K562 (cell line): ENCODE measurements at regions not wholly inside any gene's neighbourhood (a gene's known extent, or its start where the extent isn't known, plus 50 kb on each side); places are given as distances from the start of the nearest gene placed in this dataset.

Experiments used
- ATAC-seq: fragments of 200-7000 bp; cut with Tn5 transposase; 3 replicates; pipeline ENCODE4 v1.9.1; 2020; ENCODE audit warnings: moderate library complexity
- BruUV-seq: library from RNA; stranded (reverse); fragments of 400-500 nt; replicated peaks from 2 replicates; lab custom pipeline; 2021; lab: Mats Ljungman, UMichigan
- CTCF ChIA-PET: fragments of 300-600 bp; formaldehyde crosslinking; extraction: SDS; loops from one replicate; lab custom pipeline; 2021; ENCODE audit warnings: low intra/inter-chr PET ratio; lab: Yijun Ruan, JAX
- POLR2A ChIA-PET: fragments of 300-600, 350-650 bp; sonication (Branson Sonifier 250); formaldehyde crosslinking; extraction: SDS; loops from one replicate; lab custom pipeline; 2021; ENCODE audit warnings: antibody characterized with exemption, inconsistent platforms; lab: Yijun Ruan, JAX
- DNase-seq, 4 experiments: peaks; one replicate each; pipeline versions ENCODE4 v3.0.0 to v3.0.0-alpha.2; 2011 to 2018; ENCODE audit warnings: low spot score in 3 of 4, mixed read lengths in 3 of 4; ENCODE audit errors: extremely low read depth in 1 of 4
- FAIRE-seq: peaks from 2 replicates; lab custom pipeline; 2011; peaks lifted over from hg19 to GRCh38; lab: Jason Lieb, UNC
- H2AFZ ChIP-seq: 2 replicates; pipeline ENCODE4 v1.6.0; 2011; ENCODE audit warnings: low read depth, low read length, control low read depth, inconsistent platforms
- H3K27ac ChIP-seq: fragments of 200-600 bp; 3 replicates; pipeline ENCODE4 v1.8.0; 2011; ENCODE audit warnings: low read depth, mild to moderate bottlenecking, control low read depth, inconsistent platforms, low read length, moderate library complexity, mixed read lengths; ENCODE audit errors: extremely low read depth
- H3K27me3 ChIP-seq, 2 experiments: fragments of 300-600 bp in 1 of 2; 2 replicates in 1 of 2; 3 replicates in 1 of 2; pipeline versions ENCODE4 v1.6.0 to v1.8.0; 2011; ENCODE audit warnings: inconsistent platforms in 2 of 2, low read length in 2 of 2, mild to moderate bottlenecking in 1 of 2, mixed read lengths in 1 of 2, moderate library complexity in 1 of 2; ENCODE audit not compliant: control insufficient read depth in 2 of 2, insufficient read depth in 2 of 2
- H3K36me3 ChIP-seq: fragments of 300-600 bp; 3 replicates; pipeline ENCODE4 v1.8.0; 2011; ENCODE audit warnings: mild to moderate bottlenecking, low read length, inconsistent platforms; ENCODE audit not compliant: control insufficient read depth, insufficient read depth
- H3K4me1 ChIP-seq, 2 experiments: fragments of 200-600 bp in 1 of 2; replicated peaks in 1 of 2; 2 replicates in 1 of 2; 3 replicates in 1 of 2; pipeline versions ENCODE4 v1.5.1 to v1.8.0; 2011; ENCODE audit warnings: inconsistent platforms in 2 of 2, low read length in 2 of 2, mild to moderate bottlenecking in 1 of 2, mixed read lengths in 1 of 2, moderate library complexity in 1 of 2; ENCODE audit not compliant: control insufficient read depth in 2 of 2, insufficient read depth in 2 of 2
- H3K4me2 ChIP-seq: 2 replicates; pipeline ENCODE4 v1.6.1; 2011; ENCODE audit warnings: low read length, control low read depth, inconsistent platforms, mixed read lengths; ENCODE audit not compliant: insufficient read depth
- H3K4me3 ChIP-seq: fragments of 200-600 bp; sonication (generic), shearing (Covaris generic); 2 replicates; pipeline ENCODE4 v1.5.1; 2016; ENCODE audit warnings: control low read depth, inconsistent platforms
- H3K79me2 ChIP-seq: fragments of 200-600 bp; 3 replicates; pipeline ENCODE4 v1.8.0; 2011; ENCODE audit warnings: low read length, inconsistent platforms; ENCODE audit not compliant: control insufficient read depth, insufficient read depth
- H3K9ac ChIP-seq, 2 experiments: 2 replicates each; pipeline versions ENCODE4 v1.6.0 to v1.6.1; 2011; ENCODE audit warnings: low read depth in 2 of 2, low read length in 2 of 2, control low read depth in 1 of 2, inconsistent platforms in 1 of 2, mild to moderate bottlenecking in 1 of 2, mixed read lengths in 1 of 2; ENCODE audit not compliant: insufficient read depth in 1 of 2
- H3K9me1 ChIP-seq: one replicate; pipeline ENCODE4 v1.6.0; 2011; ENCODE audit warnings: inconsistent platforms, mild to moderate bottlenecking, low read length, moderate library complexity; ENCODE audit not compliant: control insufficient read depth, insufficient read depth
- H3K9me3 ChIP-seq: replicated peaks from 2 replicates; pipeline ENCODE4 v1.5.1; 2011; ENCODE audit warnings: low read depth, low read length, inconsistent platforms; ENCODE audit not compliant: control insufficient read depth, insufficient read depth
- H4K20me1 ChIP-seq: replicated peaks from 2 replicates; pipeline ENCODE4 v1.6.1; 2011; ENCODE audit warnings: low read length, inconsistent platforms, mixed read lengths; ENCODE audit not compliant: control insufficient read depth, insufficient read depth
- ATF2 ChIP-seq: sonication (generic); formaldehyde crosslinking; IDR thresholded peaks from 2 replicates; pipeline ENCODE4 v1.8.1; 2022; ENCODE audit warnings: missing genetic modification reagents
- EP400 ChIP-seq: fragments of 450-650 bp; IDR thresholded peaks from 2 replicates; pipeline ENCODE4 v1.6.1; 2017; ENCODE audit warnings: antibody characterized with exemption, mild to moderate bottlenecking, moderate library complexity
- GMEB1 ChIP-seq: fragments of 250-450 bp; sonication (Bioruptor Pico); IDR thresholded peaks from 2 replicates; pipeline ENCODE4 v1.4.0; 2020; ENCODE audit warnings: mild to moderate bottlenecking
- GTF2E2 ChIP-seq: fragments of 200-800 bp; sonication (Bioruptor generic); IDR thresholded peaks from 2 replicates; pipeline ENCODE4 v1.6.1; 2016; ENCODE audit warnings: missing genetic modification characterization, missing compliant biosample characterization
- HNRNPH1 ChIP-seq: fragments of 200-400 bp; formaldehyde crosslinking; optimal IDR thresholded peaks from 2 replicates; pipeline ENCODE3; 2017; ENCODE audit warnings: low read depth, mild to moderate bottlenecking, low read length, moderate library complexity
- NFRKB ChIP-seq: fragments of 450-650 bp; IDR thresholded peaks from 2 replicates; pipeline ENCODE4 v1.6.1; 2016; ENCODE audit warnings: low read depth
- RAD51 ChIP-seq: fragments of 450-650 bp; IDR thresholded peaks from 2 replicates; pipeline ENCODE4 v1.7.1; 2016; ENCODE audit warnings: low read depth, mild to moderate bottlenecking, borderline replicate concordance
- RBM17 ChIP-seq: fragments of 200-400 bp; formaldehyde crosslinking; IDR thresholded peaks from 2 replicates; pipeline ENCODE4 v1.6.1; 2017; ENCODE audit warnings: low read depth, mild to moderate bottlenecking, low read length, borderline replicate concordance
- STAT6 ChIP-seq: sonication (generic); formaldehyde crosslinking; IDR thresholded peaks from 2 replicates; pipeline ENCODE4 v1.8.1; 2023; ENCODE audit warnings: mild to moderate bottlenecking, missing genetic modification reagents
- TCFL5 ChIP-seq: fragments of 250-450 bp; sonication (Bioruptor Pico); conservative IDR thresholded peaks from 2 replicates; pipeline ENCODE4 v1.6.1; 2021; ENCODE audit warnings: mild to moderate bottlenecking, moderate library complexity, matching md5 sums
- ZBTB12 ChIP-seq: fragments of 250-450 bp; sonication (Bioruptor Pico); IDR thresholded peaks from 2 replicates; pipeline ENCODE4 v1.4.0; 2020
- ZNF76 ChIP-seq: fragments of 250-450 bp; sonication (Bioruptor Pico); IDR thresholded peaks from 2 replicates; pipeline ENCODE4 v1.4.0; 2020; ENCODE audit warnings: mild to moderate bottlenecking, moderate library complexity, borderline replicate concordance
- in situ Hi-C: fragments of 300-500 bp; cut with MboI; formaldehyde crosslinking; loops from 4 replicates; pipeline ENCODE4 v1.15.0; 2018; ENCODE audit warnings: inconsistent platforms, mixed read lengths
- intact Hi-C: fragments of 100-400 bp; cut with micrococcal nuclease; formaldehyde crosslinking; loops from 2 replicates; pipeline ENCODE4 v1.14.2; 2022

- no peak for ATAC-seq
- H3K9me3 ChIP-seq: no peaks in the 10 kb centered on the region
- no peak for DNase-seq
- TF ChIP-seq GTF2E2 (tag): no peak
- TF ChIP-seq RAD51: no peak
- no peak for TF ChIP-seq ZNF76 (CRISPR knock-in tag)
- no peak for TF ChIP-seq TCFL5
- no peak for TF ChIP-seq GMEB1
- no peak for TF ChIP-seq NFRKB
- no peak for TF ChIP-seq ZBTB12
- no peak for TF ChIP-seq HNRNPH1
- TF ChIP-seq RBM17: no peak
- no peak for TF ChIP-seq ATF2 (CRISPR knock-in tag)
- no peak for TF ChIP-seq EP400
- no peak for TF ChIP-seq STAT6 (CRISPR knock-in tag)
- no peak overlapping the region for H3K27ac ChIP-seq
- ChIA-PET POLR2A (no interaction called here), CTCF (no interaction called here)
- no peak overlapping the region for H2AFZ ChIP-seq
- no TSS peak for BruUV-seq
- H3K9me1 ChIP-seq: no peaks in the 10 kb centered on the region
- no peaks in the 10 kb centered on the region for H3K4me1 ChIP-seq
- in situ Hi-C loops (no loop called here), intact Hi-C loops (no loop called here)
- H4K20me1 ChIP-seq: no peaks in the 10 kb centered on the region
- no peaks in the 10 kb centered on the region for H3K36me3 ChIP-seq
- H3K9ac ChIP-seq: no peak overlapping the region
- no peaks in the 10 kb centered on the region; a peak in 1 of 5 replicates for H3K27me3 ChIP-seq
- no peaks in the 10 kb centered on the region for H3K79me2 ChIP-seq
- no peak overlapping the region for H3K4me3 ChIP-seq
- H3K4me2 ChIP-seq: no peak overlapping the region
- no peak for FAIRE-seq
These were observed 343.6 kb upstream of the AUTS2 start for GRCh38 chr7:69254643-69255042.
